ENCODE measurements at regions not wholly inside any gene's neighbourhood (a gene's known extent, or its start where the extent isn't known, plus 50 kb on each side); places are given as distances from the start of the nearest gene placed in this dataset.

GRCh38 chr4:57282933-57283310, 172.7 kb upstream of the IGFBP7 start:
- Mint-ChIP-seq H3K4me3 (no peak overlapping the region), H3K36me3 (ENCODE audit: low read depth) (no peaks in the 10 kb centered on the region)

GRCh38 chr4:57280481-57280880, 170.3 kb upstream of the IGFBP7 start:
- no peak for DNase-seq
- TF ChIP-seq CTCF (IDR thresholded peaks at IDR 0.05) = no peak
- Mint-ChIP-seq H3K4me1 (peaks cover 28% of the 10 kb centered on the region), H3K27ac (peak overlapping the region; percentile 64), H3K36me3 (ENCODE audit: low read depth) (no peaks in the 10 kb centered on the region), H3K9me3 (no peaks in the 10 kb centered on the region), H3K27me3 (ENCODE audit: low read depth, poor library complexity) (peaks cover 4% of the 10 kb centered on the region), H3K4me3 (no peak overlapping the region)

More at GRCh38 chr4:57282933-57283310, 172.7 kb upstream of the IGFBP7 start:
- no peaks in the 10 kb centered on the region for H3K9me3 Mint-ChIP-seq
- H3K27me3 Mint-ChIP-seq (ENCODE audit: low read depth, poor library complexity) = no peaks in the 10 kb centered on the region
- H3K27ac Mint-ChIP-seq = no peak overlapping the region
- peaks cover 28% of the 10 kb centered on the region for H3K4me1 Mint-ChIP-seq
- TF ChIP-seq CTCF (IDR thresholded peaks at IDR 0.05) = no peak
- DNase-seq = no peak

GRCh38 chr4:57278780-57279179, 168.6 kb upstream of the IGFBP7 start:
- peaks cover 24% of the 10 kb centered on the region for H3K4me1 Mint-ChIP-seq
- DNase-seq = no peak
- H3K27ac Mint-ChIP-seq = peak overlapping the region; percentile 57
- TF ChIP-seq CTCF (IDR thresholded peaks at IDR 0.05) = no peak
- no peak overlapping the region for H3K4me3 Mint-ChIP-seq
- H3K27me3 Mint-ChIP-seq (ENCODE audit: low read depth, poor library complexity) = peaks cover 5% of the 10 kb centered on the region
- H3K36me3 Mint-ChIP-seq (ENCODE audit: low read depth) = no peaks in the 10 kb centered on the region
- H3K9me3 Mint-ChIP-seq = no peaks in the 10 kb centered on the region

- DNase-seq = no peak
- H3K4me1 Mint-ChIP-seq = peaks cover 16% of the 10 kb centered on the region
- TF ChIP-seq CTCF (IDR thresholded peaks at IDR 0.05) = no peak
Measured at GRCh38 chr4:57274082-57274481, 163.9 kb upstream of the IGFBP7 start.

GRCh38 chr4:57270346-57270745, 160.2 kb upstream of the IGFBP7 start:
- Mint-ChIP-seq H3K4me3 (no peak overlapping the region), H3K9me3 (no peaks in the 10 kb centered on the region), H3K36me3 (ENCODE audit: low read depth) (no peaks in the 10 kb centered on the region), H3K27me3 (ENCODE audit: low read depth, poor library complexity) (no peaks in the 10 kb centered on the region), H3K27ac (peak overlapping the region; percentile 60), H3K4me1 (peaks cover 24% of the 10 kb centered on the region)
- TF ChIP-seq CTCF (IDR thresholded peaks at IDR 0.05) = no peak
- DNase-seq = no peak

More at GRCh38 chr4:57274082-57274481, 163.9 kb upstream of the IGFBP7 start:
- H3K36me3 Mint-ChIP-seq (ENCODE audit: low read depth) = no peaks in the 10 kb centered on the region
- H3K27ac Mint-ChIP-seq = no peak overlapping the region
- H3K27me3 Mint-ChIP-seq (ENCODE audit: low read depth, poor library complexity) = peaks cover 5% of the 10 kb centered on the region
- H3K4me3 Mint-ChIP-seq = no peak overlapping the region
- no peaks in the 10 kb centered on the region for H3K9me3 Mint-ChIP-seq

GRCh38 chr4:57265831-57266582, 155.8 kb upstream of the IGFBP7 start:
- no peak overlapping the region for H3K27ac Mint-ChIP-seq

More at GRCh38 chr4:57265831-57266582, 155.8 kb upstream of the IGFBP7 start:
- Mint-ChIP-seq H3K36me3 (ENCODE audit: low read depth) (no peaks in the 10 kb centered on the region), H3K4me3 (no peak overlapping the region), H3K27me3 (ENCODE audit: low read depth, poor library complexity) (no peaks in the 10 kb centered on the region), H3K4me1 (peaks cover 29% of the 10 kb centered on the region), H3K9me3 (peaks cover 14% of the 10 kb centered on the region)
- no peak for TF ChIP-seq CTCF (IDR thresholded peaks at IDR 0.05)
- peak; percentile 25 for DNase-seq
